Adipocyte (in vitro differentiated cells): ENCODE measurements at regions not wholly inside any gene's neighbourhood (a gene's known extent, or its start where the extent isn't known, plus 50 kb on each side); places are given as distances from the start of the nearest gene placed in this dataset.

Experiments
- DNase-seq: peaks from one replicate; pipeline ENCODE4 v3.0.0-alpha.2; 2015; ENCODE audit warnings: low read depth
- H3K27me3 ChIP-seq: replicated peaks from 2 replicates; pipeline ENCODE4 v1.7.0; 2013; ENCODE audit warnings: mild to moderate bottlenecking, low read length, moderate library complexity; ENCODE audit not compliant: control insufficient read depth, insufficient read depth
- H3K36me3 ChIP-seq: 2 replicates; pipeline ENCODE4 v1.7.0; 2013; ENCODE audit warnings: low read length, mild to moderate bottlenecking, moderate library complexity; ENCODE audit not compliant: control insufficient read depth, insufficient read depth, severe bottlenecking
- H3K4me1 ChIP-seq: 2 replicates; pipeline ENCODE4 v1.7.0; 2013; ENCODE audit warnings: mild to moderate bottlenecking, low read length, moderate library complexity; ENCODE audit not compliant: control insufficient read depth, insufficient read depth
- H3K4me3 ChIP-seq: 2 replicates; pipeline ENCODE4 v1.7.0; 2013; ENCODE audit warnings: mild to moderate bottlenecking, low read length, moderate library complexity
- H3K9ac ChIP-seq: 2 replicates; pipeline ENCODE4 v1.7.0; 2013; ENCODE audit warnings: mild to moderate bottlenecking, low read length, moderate library complexity
- H3K9me3 ChIP-seq: 2 replicates; pipeline ENCODE4 v1.7.0; 2013; ENCODE audit warnings: mild to moderate bottlenecking, low read length, moderate library complexity; ENCODE audit not compliant: control insufficient read depth

DNA sequence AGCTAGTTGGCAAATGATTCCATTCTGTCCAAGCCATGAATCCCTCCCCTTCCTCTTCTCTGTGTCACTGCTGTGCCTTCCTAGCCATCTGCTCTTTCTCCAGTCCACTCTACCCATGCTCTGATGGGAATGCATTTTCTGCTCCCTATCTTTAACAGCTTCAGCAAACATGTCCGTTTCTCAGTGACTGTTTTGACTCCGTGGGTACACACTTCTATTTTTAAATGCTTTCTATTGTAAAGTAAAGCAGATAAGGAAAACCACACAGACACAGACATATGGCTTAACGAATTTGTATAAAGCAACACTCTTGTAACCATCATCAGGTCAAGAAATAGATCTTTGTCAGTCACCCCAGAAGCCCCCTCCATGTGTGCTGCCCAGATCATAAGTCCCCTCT lies 72.4 kb upstream of the KLHL13 start:
- no peak overlapping the region for H3K4me3 ChIP-seq
- H3K4me1 ChIP-seq = no peaks in the 10 kb centered on the region
- no peak for DNase-seq
- peaks cover 9% of the 10 kb centered on the region for H3K27me3 ChIP-seq
- H3K9me3 ChIP-seq = no peaks in the 10 kb centered on the region
- no peaks in the 10 kb centered on the region for H3K36me3 ChIP-seq
- H3K9ac ChIP-seq = no peak overlapping the region

DNA sequence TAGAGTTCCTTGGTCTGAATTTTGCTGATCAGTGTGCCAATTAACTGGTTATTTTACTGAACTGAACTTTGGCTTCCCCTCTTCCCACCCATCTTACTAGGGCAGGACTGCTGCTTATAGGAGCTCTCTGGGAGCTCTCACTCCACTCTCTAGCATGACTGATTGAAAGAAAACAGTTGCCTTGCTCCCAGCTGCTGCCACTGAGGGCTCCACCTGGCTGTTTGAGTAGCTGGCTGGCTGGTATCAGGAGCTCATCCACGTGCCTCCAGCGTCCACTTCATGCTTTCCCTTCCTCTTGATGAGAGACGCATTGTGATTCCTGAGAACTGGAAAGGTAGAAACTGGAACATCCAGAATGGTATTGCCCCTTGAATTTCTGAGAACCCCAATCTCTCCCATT lies 73.0 kb upstream of the KLHL13 start:
- Histone ChIP-seq H3K4me1 (no peaks in the 10 kb centered on the region), H3K36me3 (no peaks in the 10 kb centered on the region), H3K27me3 (peaks cover 9% of the 10 kb centered on the region), H3K9me3 (no peaks in the 10 kb centered on the region), H3K4me3 (no peak overlapping the region), H3K9ac (no peak overlapping the region)
- DNase-seq = no peak

DNA sequence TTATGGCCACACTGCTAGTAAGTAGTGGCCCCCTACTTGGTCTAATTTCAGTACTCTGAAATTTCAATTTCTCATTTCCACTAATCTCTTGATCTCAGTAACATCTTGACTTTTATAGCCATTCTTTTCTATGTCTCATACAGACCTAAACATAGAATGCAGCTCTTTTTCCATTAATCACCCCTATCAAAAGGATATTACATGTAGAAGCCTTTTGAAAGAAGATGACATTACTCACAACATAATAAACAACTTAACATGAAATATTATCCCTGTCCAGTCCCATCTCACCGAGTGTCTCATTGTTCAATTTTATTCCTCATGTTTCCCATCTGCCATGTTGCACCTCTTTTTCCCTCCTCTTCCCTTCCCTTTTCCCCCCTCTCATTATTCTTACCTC lies 81.1 kb upstream of the KLHL13 start:
- no peak for DNase-seq
- Histone ChIP-seq H3K27me3 (peaks cover 3% of the 10 kb centered on the region), H3K9me3 (no peaks in the 10 kb centered on the region), H3K9ac (no peak overlapping the region), H3K4me1 (no peaks in the 10 kb centered on the region), H3K4me3 (no peak overlapping the region), H3K36me3 (no peaks in the 10 kb centered on the region)

DNA sequence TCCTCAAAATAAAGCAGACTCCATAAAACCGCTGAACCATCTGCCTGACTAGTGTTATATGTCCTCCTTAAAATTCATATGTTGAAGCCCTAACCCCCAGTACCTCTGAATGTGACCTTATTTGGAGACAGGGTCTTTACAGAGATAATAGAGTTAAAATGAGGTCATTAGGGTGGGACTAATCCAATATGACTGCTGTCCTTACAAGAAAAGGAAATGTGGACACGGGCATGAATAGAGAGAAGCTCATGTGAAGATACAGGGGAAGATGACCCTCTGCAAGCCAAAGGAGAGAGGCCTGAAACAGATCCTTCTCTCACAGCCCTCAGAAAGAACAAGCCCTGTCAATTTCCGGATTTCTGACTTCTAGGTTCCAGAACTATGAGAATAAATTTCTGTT lies 82.0 kb upstream of the KLHL13 start:
- Histone ChIP-seq H3K4me1 (no peaks in the 10 kb centered on the region), H3K9me3 (no peaks in the 10 kb centered on the region), H3K27me3 (peaks cover 3% of the 10 kb centered on the region), H3K36me3 (no peaks in the 10 kb centered on the region), H3K4me3 (no peak overlapping the region), H3K9ac (no peak overlapping the region)
- DNase-seq = no peak

DNA sequence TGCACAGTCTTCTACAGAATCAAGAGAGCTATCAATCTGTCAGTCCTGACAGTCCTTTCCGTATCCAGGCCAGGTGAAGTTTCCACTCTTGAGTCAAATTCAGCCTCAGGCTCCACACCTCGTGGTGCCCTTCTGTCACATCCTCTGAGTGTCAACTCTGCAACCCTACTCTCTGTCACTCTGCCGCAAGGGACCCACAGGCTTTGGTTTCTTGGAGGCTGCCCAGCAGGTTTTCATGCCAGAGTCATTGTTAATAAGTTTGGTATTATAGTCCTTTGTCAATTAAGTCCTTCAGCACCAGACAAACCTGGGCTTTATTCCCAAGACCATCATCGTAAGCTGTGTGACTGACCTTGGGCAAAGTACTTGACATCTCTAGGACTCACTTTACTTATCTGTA lies 83.4 kb upstream of the KLHL13 start:
- Histone ChIP-seq H3K9me3 (no peaks in the 10 kb centered on the region), H3K4me1 (no peaks in the 10 kb centered on the region), H3K27me3 (peaks cover 7% of the 10 kb centered on the region), H3K9ac (no peak overlapping the region), H3K36me3 (no peaks in the 10 kb centered on the region), H3K4me3 (no peak overlapping the region)
- DNase-seq = no peak

DNA sequence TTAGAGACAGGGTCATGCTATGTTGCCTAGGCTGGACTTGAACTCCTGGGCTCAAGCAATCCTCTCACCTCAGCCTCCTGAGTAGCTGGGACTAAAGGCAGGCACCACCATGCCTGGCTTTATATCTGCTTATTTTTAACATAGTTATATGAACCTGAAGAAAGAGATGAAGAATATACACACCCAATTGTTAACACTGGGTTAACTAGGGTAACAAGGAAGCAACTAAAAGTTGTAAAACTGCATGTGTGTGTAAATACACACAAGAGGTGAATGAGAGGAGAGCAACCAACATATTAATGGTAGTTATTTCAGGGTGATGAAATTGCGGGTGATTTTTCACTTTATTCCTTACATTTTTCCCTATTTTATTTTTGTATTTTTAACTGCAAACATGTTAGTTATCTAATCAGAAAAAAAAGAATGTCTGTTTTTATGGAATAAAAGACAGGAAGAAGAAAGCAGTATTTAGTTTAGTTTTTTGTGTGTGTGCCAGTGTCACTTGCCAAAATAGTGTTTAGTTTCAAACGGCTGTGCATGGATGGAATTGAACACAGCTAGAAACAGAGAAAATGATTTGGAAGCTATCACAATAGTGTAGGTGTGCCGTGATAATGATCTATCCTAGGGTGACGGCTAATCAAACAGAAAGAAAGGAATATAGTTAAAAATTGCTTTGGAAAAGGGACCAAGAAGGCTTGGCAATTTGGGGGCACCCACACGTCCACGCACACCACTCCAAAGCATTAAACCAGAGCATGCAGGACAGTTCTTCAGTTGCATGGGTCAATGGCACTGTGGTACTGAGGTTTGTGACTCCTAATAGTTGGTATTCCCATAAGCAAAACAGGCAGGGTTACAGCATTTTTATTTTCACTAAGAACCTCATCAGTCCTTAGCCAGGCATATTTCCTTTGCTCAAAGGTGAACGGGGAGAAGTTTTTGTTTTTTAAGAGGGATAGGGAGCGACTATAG lies 89.1 kb upstream of the KLHL13 start:
- H3K4me1 ChIP-seq = no peaks in the 10 kb centered on the region
- no peak for DNase-seq
- no peak overlapping the region for H3K4me3 ChIP-seq
- H3K36me3 ChIP-seq = no peaks in the 10 kb centered on the region
- no peaks in the 10 kb centered on the region for H3K9me3 ChIP-seq
- no peak overlapping the region for H3K9ac ChIP-seq
- peaks cover 4% of the 10 kb centered on the region for H3K27me3 ChIP-seq

DNA sequence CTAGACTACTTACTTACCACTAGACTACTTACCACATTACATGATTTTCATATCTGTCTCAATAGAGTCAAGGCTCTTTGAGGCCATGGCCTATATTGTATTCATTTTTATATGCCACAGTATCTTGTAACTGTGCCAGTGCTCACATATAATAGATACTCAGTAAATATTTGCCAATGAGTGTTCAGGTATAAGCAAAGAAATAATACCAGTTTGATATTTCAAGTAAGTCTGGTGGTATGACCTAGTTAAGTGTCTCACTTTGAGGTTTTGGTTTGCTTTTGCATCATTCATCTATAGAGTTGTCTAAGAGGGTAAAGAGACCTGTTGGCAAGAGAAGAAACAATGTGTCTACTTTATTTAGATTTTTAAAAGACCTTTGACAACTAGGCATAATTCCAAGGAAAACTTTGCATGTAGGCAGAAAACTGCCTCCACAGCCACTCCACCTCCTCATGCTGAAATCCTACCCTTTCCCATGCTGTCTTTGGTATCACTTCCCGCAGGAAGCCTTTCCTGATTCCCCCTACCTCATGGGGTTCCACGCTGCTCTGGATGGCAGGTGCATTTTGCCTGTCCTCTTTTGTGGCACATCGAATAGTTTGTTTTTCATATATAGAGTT lies 91.3 kb upstream of the KLHL13 start:
- Histone ChIP-seq H3K9me3 (no peaks in the 10 kb centered on the region), H3K9ac (no peak overlapping the region), H3K27me3 (peaks cover 4% of the 10 kb centered on the region), H3K36me3 (no peaks in the 10 kb centered on the region), H3K4me1 (no peaks in the 10 kb centered on the region), H3K4me3 (no peak overlapping the region)
- DNase-seq = no peak

DNA sequence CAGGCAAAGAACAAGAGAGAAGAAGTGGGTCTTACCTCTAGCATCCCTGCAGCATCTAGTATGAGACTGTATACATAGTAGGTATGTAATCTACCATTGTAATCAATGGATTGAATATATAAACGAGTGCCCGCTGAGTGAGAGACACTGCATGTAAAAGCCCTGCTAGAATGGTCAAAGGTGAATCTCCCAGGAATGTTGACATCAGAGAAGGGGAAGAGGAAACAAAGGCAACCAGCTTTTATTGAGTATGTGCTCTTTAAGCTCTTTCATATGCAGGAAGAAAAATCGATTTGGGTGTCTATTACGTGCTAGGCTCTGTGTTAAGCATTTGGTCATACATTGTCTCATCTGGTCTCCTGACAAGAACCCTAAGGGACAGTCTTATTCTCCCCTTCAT lies 91.9 kb upstream of the KLHL13 start:
- DNase-seq = no peak
- no peaks in the 10 kb centered on the region for H3K9me3 ChIP-seq
- H3K9ac ChIP-seq = no peak overlapping the region
- no peaks in the 10 kb centered on the region for H3K36me3 ChIP-seq
- H3K4me3 ChIP-seq = no peak overlapping the region
- H3K4me1 ChIP-seq = no peaks in the 10 kb centered on the region
- peaks cover 4% of the 10 kb centered on the region for H3K27me3 ChIP-seq

DNA sequence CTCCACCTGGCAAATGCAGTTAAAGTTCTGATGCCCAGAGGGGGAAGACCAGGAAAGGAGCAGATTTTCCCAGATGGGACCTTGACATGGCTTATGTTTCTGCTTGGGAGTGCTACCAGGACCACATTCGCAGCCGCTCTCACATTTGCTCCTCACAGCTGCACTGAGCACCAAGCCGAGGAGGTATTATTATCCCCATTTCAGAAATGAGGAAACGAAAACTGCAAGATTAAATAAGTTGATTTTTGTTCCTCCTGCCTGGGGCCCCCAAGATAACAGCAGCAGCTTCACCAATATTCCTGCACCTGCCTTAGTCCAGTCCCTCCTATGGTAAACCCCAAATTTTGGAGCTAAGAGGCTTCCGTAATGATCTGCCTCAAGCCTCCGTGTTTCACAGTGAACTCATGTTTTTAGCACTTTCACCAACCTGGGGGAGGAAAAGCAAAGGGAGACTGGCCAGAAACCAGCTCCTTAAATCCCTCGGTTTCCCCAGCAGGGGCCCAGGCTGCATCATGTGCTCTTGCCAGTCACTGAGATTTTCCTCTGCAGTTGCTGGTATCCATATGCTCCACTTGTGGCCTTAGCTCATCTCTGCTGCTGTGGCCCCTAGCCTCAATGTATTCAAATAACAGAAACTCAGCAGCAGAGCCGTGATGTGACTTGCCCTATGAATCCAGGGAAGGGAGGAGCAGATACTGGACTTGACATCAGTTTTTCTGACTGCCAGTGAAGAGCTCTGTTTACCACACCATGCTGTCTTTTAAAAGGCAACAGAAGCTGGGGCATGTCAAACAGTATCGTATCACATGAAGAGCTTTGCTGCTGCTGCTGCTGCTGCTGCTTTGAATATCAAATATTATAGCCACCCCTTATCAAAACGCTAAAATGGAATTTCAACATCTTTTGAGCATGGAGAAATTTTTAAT lies 95.5 kb upstream of the KLHL13 start:
- Histone ChIP-seq H3K36me3 (no peaks in the 10 kb centered on the region), H3K4me1 (no peaks in the 10 kb centered on the region), H3K9ac (no peak overlapping the region), H3K27me3 (no peaks in the 10 kb centered on the region), H3K9me3 (no peaks in the 10 kb centered on the region), H3K4me3 (no peak overlapping the region)
- DNase-seq = no peak

DNA sequence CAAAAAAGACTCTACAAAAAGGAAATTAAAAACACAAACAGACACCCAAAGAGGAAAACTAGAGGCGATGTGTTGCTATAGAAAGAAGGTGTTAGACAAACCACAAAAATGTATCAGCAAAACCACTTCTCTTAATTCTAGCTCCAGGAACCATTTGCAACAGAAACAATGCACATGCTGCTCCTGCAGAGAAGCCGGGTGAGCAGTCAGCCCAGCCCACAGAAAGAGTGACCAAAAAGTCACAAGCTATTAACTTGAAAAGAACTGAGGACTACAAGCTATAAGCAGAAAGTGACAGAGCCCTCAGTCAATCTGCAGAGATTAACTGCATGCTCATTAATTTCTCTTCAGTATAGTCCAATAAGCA lies 96.2 kb upstream of the KLHL13 start:
- Histone ChIP-seq H3K27me3 (no peaks in the 10 kb centered on the region), H3K9me3 (no peaks in the 10 kb centered on the region), H3K4me1 (no peaks in the 10 kb centered on the region), H3K36me3 (no peaks in the 10 kb centered on the region), H3K4me3 (no peak overlapping the region), H3K9ac (no peak overlapping the region)
- no peak for DNase-seq

DNA sequence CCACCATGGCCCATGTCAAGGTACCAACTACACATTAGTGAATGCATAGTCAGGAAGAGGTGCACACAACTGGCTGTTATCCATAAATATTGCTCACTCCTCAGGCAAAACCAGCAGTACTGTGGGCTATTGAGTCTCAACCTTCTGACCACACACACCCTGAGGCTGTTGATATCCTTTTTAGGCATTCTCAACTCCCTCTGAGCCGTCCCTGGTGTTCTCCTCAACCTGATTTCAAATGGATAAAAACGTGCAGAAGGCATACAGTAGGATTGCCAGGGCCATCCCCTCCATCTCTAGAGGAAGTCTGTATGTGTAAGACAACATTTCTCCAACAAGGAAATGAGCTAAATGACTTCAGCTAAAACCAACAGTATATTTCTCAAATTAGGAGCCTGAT lies 98.7 kb upstream of the KLHL13 start:
- Histone ChIP-seq H3K4me1 (no peaks in the 10 kb centered on the region), H3K9ac (no peak overlapping the region), H3K9me3 (no peaks in the 10 kb centered on the region), H3K27me3 (no peaks in the 10 kb centered on the region), H3K4me3 (no peak overlapping the region), H3K36me3 (no peaks in the 10 kb centered on the region)
- no peak for DNase-seq
